VCaP (cell line): ENCODE measurements at regions not wholly inside any gene's neighbourhood (a gene's known extent, or its start where the extent isn't known, plus 50 kb on each side); places are given as distances from the start of the nearest gene placed in this dataset.
"Not testable (repeated sequence)": the region's sequence is repeated elsewhere in the genome, so short reads cannot be mapped to it uniquely, and the experiment has no call there.

Experiments used
- H3K27ac ChIP-seq: fragments of 450-650 bp; 2 replicates; pipeline ENCODE4 v1.5.1; 2017
- CTCF ChIP-seq: fragments of 450-650 bp; conservative IDR thresholded peaks from 2 replicates; pipeline ENCODE4 v1.5.1; 2017; ENCODE audit warnings: mild to moderate bottlenecking, moderate library complexity

- no peak overlapping the region for H3K27ac ChIP-seq
- TF ChIP-seq CTCF, result no peak
Observed at GRCh38 chr11:92601048-92601447, 368.4 kb upstream of the MTNR1B start.

GRCh38 chr11:92605667-92606066 lies 363.8 kb upstream of the MTNR1B start:
- no peak for TF ChIP-seq CTCF
- H3K27ac ChIP-seq, result no peak overlapping the region

- TF ChIP-seq CTCF, result no peak
- H3K27ac ChIP-seq, result no peak overlapping the region
Observed at GRCh38 chr11:92607969-92608722, 361.3 kb upstream of the MTNR1B start.

- H3K27ac ChIP-seq, result no peak overlapping the region
- TF ChIP-seq CTCF, result no peak
Observed at GRCh38 chr11:92611157-92611556, 358.3 kb upstream of the MTNR1B start.

GRCh38 chr11:92618020-92618419 lies 351.4 kb upstream of the MTNR1B start:
- H3K27ac ChIP-seq, result not testable (repeated sequence)

GRCh38 chr11:92623055-92623454 lies 346.4 kb upstream of the MTNR1B start:
- no peak for TF ChIP-seq CTCF
- H3K27ac ChIP-seq, result no peak overlapping the region

- TF ChIP-seq CTCF, result no peak
- no peak overlapping the region for H3K27ac ChIP-seq
Observed at GRCh38 chr11:92625894-92626293, 343.6 kb upstream of the MTNR1B start.

- TF ChIP-seq CTCF, result no peak
Observed at GRCh38 chr11:92626624-92627023, 342.8 kb upstream of the MTNR1B start.

More at GRCh38 chr11:92626624-92627023, 342.8 kb upstream of the MTNR1B start:
- H3K27ac ChIP-seq, result no peak overlapping the region
